Cerebellar nuclear complex (tissue), 1 donor: ENCODE measurements at regions not wholly inside any gene's neighbourhood (a gene's known extent, or its start where the extent isn't known, plus 50 kb on each side); places are given as distances from the start of the nearest gene placed in this dataset.
"Not testable (repeated sequence)": the region's sequence is repeated elsewhere in the genome, so short reads cannot be mapped to it uniquely, and the experiment has no call there.

Experiments used
- DNase-seq, 2 experiments: peaks; one replicate each; lab custom pipeline; 2025; lab: John Stamatoyannopoulos, UW

DNA sequence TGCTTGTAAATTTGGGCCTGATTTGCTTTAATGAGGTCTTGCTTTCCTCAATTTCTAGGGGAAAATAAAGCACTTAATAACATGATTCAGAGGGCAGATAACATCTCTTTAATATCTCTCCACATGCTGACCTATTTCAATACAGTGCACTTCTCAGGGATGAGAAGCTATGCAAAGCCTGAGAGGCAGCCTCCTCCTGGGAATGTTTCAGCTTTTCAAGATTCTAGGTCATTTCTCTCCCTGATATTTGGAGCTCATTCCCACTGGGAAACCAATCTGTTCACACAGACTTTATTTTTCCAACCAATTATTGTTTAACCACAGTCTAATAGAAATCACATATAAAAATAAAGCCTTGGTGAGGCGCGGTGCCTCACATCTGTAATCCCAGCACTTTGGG lies 67.0 kb upstream of the LSAMP start:
- DNase-seq, result peak in 1 of 2 experiments; percentile 4

DNA sequence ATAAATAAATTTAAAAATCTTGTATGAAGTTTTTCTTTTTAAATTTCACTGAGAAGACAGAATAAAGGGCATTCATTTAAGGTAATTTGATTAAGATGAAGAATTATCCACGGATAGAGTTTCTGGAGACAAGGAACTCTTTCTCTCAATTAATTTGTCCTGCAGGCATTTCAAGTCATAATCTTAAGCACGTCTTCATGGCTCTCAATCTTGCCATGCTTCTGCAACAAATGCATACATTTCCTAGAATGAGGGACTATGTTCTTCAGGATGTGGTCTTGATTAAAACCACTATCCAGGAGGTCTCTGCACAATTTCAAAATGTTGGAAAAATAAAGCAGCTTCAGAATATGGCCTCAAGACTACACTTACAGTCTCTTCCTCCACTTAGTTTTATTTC lies 67.6 kb upstream of the LSAMP start:
- DNase-seq, result no peak

DNA sequence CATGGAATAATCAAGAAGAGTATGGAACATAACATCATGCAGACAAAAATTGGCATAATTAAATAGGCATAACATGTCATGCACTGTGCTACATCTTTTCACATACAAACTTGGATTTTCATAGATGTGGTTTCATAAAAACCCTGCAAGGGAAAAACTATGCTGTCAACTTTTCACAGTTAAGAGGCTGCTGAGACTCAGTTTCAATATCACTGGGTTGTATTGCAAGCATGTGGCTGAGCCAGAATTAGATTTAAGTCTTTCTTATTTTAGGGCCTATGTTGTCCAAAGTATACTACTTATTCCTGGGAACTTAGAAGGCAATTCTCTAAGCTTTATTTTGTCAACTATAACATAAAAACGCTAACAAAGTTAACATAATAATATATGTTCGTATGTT lies 70.7 kb upstream of the LSAMP start:
- no peak for DNase-seq

DNA sequence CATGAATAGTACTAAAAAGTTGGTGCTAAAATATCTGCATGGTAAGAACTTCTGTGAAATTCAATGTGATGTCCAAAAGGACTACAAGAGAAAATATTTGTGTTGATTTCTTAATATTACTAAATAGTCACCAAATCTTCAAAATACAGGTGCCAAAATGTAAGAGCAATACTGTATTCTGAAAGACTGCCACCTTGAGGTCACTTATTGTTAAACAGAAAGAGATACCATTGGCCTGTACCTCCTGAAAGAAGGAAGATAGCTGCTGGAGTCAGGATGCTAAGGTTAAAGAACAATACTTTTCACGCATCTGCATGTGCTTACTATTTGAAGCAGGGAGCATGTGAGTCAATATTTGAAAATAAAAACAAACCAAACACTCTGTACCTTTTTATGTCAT lies 72.0 kb upstream of the LSAMP start:
- DNase-seq, result no peak

DNA sequence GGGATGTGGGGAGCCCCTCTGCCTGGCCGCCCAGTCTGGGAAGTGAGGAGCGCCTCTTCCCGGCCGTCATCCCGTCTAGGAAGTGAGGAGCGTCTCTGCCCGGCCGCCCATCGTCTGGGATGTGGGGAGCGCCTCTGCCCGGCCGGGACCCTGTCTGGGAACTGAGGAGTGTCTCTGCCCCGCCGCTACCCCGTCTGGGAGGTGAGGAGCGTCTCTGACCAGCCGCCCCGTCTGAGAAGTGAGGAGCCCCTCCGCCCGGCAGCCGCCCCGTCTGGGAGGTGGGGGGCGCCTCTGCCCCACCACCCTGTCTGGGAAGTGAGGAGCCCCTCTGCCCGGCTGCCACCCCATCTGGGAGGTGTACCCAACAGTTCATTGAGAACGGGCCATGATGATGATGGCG lies 73.8 kb upstream of the LSAMP start:
- not testable (repeated sequence) for DNase-seq

DNA sequence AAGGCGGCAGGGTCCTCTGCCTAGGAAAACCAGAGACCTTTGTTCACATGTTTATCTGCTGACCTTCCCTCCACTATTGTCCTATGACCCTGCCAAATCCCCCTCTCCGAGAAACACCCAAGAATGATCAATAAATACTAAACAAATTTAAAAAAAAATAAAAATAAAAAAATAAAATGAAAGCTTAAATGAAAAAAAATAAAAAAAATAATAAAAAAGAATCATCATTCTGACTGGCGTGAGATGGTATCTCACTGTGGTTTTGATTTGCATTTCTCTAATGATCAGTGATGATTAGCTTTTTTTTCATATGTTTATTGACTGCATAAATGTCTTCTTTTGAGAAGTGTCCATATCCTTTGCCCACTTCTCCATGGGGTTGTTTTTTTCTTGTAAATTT lies 74.5 kb upstream of the LSAMP start:
- DNase-seq, result not testable (repeated sequence)

DNA sequence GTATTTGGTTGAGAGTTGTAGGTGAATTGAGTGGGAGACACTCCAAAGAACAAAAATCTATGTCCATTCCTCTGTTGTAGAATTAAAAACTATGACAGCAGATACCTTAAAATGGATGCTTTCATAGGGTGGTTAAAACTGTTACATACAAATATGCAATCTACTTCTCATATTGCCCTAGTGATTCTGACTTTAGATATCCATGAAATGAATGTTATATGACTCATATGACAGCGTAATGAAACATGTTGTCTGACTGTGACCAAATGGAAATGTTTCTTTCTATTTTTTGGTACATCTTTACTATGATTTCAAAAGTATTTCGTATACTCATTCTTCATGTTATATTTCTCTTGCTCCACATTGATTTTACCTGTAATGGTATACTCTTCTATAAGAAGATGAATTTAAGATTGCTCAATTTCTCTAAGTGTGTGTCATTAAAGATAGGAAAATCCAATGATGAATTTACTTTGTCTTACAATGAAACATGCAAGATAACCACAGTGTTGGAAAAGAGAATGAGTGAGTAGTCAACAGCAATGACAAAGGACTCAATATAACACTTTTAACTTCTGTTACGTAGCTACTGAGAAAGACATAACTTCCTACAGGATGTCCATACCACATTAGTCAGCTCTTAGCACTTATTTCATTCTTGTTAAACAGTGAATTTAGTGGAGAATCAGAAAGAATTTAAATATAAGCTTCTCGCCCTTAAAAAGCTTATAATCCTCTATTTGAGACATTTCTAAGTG lies 79.3 kb upstream of the LSAMP start:
- no peak for DNase-seq

DNA sequence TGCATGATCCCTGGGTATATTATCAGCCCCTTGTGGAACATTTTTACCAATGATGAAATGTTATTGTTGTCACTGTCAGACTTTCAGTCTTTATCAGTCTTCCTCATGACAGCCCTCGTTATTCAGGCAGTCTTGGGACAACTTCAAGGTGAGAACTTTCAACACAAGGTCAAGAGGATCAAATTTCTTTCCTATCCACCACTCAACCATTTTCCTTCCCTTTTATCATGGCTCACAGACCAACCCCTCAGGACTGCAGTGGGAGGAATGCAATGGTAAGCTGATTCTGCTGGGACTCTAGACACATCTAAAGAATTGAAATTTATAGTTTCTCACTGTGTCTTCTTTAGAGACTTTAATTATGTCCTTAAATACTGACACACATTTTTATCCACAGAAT lies 107.0 kb upstream of the LSAMP start:
- DNase-seq, result no peak

DNA sequence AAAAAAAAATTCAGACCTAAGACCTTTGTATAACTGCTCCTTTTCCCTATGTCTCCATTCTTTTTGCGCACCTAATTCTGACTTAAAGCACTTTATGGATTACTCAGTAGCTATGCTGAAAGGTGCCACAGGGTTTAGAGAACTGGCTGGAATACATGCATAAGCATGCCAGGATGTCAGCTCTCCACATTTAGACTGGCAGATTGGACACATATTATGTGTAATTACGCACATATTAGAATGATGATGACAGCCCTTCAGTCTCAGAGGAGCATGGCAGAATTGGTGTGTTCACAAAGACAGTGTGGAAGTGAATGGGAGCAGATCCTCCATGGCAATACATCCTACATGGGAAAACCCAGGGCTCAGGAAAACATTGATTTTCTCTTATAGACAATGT lies 108.1 kb upstream of the LSAMP start:
- no peak for DNase-seq

DNA sequence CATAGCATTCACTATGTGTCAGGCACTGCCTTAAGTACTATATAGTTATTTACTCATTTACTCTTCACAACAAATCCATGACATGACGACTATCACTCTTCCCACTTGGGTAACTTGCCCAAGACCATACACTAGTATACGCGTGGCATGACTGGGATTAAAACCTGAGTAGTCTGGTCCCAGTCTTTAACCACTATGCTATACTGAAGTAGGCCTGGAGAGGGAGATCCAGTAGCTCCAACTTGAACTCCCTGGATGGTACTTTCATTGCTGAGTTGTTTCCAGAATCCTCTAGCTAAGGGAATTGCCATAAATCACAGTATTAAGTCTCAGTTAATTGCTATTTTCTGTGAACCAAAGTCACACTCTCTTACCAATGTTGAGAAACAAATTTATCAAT lies 116.2 kb upstream of the LSAMP start:
- no peak for DNase-seq

DNA sequence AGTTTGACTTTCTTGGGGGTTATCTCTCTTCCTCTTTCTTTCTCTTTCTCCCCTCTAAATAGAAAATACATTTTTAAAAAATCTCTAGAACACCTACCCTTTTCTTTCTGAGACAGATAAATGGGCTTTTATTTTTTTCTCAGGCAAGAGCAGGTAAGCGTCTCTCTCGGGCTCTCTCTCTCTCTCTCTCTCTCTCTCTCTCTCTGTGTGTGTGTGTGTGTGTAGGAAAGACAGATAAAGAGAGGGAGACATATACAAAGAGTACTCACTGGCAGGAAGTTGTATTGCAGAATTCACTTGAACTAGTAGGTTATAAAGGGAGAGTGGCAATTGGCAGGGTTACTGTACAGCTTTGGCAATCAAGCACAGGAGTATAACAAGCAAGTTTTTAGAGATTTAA lies 118.1 kb upstream of the LSAMP start:
- DNase-seq, result no peak

DNA sequence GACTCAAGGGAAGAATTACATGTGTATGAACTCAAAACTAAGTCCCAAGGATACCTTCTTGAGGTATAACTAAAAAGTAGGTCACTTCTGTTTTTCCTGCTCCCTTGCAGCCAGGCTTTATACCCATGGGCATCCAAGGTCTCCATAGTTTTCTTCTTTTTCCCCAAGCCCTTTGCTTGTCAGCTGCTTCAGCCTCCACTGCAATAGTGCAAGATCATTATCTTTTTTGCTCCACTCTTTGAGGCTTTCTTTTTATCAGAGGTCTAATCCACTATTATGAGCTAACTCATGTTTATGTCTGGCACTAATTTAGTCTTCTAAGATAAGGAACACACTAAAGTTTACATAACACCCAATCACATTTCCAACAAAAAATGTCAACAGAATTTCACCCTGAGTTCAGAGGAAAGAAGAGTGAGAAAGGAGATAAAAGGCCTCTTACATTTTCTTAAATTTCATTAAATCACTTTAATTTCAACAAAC lies 121.2 kb upstream of the LSAMP start:
- no peak for DNase-seq

DNA sequence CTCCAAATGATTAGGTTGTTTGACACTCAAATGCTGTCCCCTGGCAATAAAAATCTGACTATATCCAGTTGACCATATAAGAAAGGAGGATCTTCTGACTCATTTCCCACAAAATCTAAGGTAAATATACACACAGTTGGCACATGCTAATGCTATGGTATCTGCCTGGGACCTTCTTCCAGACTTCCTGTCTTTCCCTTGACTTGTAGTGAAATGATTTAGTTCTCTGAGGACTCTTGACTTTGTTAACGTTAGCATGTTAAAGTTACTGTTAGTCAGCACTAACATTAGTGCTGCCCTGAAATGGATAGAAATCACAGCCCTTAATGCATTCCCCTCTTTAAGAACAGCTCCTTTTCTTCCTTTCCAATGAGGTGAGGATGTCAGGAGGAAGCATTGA lies 124.3 kb upstream of the LSAMP start:
- DNase-seq, result no peak

DNA sequence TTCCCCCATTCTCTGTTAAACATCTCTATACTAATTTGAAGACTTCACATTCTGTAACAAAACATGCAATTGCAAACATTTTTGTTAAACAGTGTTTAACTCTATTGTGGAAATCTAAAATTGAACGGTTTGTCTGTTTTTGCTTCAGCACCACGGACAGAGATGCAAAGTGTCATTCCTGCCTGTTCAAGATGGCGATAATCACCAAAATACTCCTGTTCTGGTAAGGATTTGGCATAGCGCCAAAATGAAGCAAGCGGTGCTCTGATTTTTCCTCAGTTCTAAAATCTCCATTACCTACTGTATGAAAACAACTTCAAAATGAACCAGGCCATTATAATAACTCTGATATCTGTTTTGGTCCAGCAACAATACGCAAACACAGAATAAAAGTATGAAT lies 129.7 kb upstream of the TUSC7 start:
- no peak for DNase-seq

DNA sequence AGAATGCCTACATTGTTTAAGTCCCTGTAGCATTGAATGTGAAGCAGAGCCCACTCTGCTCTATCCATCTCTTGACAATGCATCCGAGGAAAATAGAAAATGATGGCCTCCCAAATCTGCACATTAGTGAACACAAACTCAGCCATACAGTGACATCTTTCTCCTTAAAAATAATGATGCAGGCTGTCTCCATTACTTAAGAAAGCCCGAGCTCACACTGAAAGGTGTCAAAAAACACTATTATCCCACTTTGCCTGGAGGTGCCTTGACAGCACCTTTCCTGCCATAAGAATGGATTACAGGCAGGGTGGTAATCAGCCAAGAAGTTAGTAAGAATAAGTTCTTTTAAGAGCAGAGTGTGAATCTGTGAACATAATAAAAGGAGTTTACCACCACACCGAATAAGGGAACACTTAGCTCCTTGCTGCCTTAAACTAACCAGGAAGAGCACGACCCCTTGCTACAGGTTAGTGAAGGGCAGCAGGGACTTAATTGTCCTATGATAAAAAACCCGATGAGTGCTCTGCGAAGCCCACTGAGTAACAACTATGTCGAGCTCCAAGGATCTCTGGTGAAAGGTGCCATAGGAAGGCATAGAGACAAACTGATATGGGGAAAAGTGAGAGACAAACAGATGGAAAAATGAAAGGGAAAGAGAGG lies 123.2 kb upstream of the TUSC7 start:
- DNase-seq, result no peak

DNA sequence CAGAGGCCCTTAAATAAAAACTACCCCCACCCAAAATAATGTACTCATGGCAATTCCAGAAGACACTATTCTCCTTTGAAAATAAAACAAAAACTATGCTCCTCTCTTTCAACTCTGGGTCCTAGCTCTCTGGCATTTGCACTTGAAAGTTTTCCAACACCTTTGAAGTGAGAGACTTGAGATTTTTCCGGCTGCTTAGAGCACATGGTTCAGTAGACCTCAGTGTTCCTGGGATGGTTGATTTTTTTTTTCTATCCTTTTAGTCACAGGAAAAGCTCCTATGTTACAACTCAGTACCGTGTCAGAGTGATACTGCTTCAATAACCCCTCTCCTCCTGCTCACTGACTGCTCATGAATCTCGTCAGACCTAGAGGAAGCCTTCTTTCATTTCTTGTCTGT lies 118.3 kb upstream of the TUSC7 start:
- DNase-seq, result no peak

DNA sequence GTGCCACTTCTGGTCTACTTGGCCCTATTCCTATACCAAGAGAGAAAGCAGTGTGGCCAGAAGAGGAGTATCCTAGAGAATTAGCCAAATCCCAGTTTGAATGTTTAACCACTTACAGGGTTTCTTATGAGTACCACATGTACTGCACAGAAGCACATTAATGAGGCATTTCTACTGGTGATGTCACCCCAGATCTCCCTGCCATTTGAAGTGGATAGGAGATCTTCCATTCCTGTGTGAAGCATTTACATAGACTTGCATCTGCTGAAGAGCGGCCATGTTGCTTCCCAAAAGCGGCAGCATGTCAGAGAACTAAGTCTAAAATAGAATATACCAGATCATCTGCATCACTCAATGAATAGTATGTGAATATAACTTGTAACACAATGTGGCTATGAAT lies 108.4 kb upstream of the TUSC7 start:
- no peak for DNase-seq

DNA sequence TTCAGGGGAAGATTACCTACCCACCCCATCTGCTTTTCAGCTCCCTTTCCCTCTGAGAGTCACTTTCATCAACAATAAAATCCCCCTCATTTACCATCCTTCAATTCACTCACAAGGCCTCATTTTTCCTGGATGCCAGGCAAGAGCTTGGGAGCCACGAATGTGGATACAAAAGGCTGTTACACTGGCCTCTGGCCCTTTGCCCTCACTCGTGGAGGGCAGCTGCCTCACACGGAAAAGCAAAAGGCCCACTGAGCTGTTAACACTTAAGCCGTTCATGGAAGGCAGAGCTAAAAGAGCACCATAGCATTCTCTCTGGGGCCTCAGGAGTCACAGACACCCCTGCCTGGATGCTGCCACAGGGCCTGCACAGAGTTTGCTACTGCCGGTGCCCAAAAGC lies 102.4 kb upstream of the TUSC7 start:
- no peak for DNase-seq

DNA sequence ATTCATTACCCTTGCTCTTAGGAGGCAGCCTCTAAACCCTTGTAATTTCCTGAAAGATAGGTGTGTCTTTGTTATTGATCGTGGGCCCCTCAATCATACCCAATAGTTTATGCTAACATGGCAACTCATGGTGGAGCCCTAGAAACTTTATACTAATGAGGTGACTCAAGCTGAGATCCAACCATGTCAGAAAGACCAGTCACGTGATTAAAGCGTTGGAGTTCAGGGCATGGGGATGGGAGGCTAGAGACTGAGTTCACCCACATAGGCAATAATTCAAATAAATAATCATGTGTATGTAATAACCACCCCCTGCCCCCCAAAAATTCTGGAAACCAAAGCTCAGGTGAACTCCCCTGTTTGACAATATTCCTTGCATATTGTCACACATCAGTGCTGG lies 99.5 kb upstream of the TUSC7 start:
- no peak for DNase-seq

DNA sequence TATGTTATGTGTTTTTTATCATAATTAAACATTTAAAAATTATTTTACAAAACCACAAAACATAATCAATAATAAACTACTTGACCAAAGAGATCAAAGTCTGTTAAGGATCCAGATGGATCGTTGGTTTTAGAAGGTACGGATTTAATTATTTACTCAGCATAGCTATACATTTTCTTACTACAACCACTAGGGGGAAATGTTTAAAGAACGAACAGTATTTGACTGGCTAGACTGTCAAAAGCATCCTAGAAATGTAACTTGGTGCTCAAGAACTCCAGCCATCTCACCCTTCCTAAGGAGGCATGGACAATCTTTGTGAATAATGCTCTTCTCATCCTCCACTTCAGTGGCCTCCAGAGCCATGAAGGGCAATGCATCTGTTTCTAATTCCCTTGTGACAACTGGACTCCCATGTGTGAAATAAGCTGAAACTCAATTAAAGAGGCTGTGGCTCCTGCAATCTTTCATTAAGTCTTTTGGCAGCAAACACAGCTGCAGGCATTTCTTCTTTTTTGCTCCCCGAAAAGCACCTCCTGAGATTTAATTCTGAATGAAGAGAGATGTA lies 94.7 kb upstream of the TUSC7 start:
- no peak for DNase-seq

DNA sequence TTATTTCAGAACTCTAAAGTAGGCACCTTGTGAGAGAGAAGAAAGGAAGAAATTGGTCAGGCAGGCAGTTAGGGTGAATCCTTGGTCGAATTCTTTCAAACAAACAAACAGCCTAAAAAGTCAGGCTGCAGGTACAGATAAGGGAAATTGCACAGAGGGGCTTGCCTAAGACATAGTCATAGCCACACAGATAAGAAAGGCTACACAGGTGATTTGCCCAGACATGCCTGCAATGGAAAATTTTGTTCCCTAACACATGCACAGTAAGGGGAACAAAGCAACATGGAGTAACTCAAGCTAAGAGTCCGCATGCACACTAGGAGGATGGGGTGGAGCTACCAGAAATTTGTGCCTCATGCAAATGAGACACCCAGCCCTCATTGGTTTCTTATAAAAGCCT lies 91.4 kb upstream of the TUSC7 start:
- DNase-seq, result no peak

DNA sequence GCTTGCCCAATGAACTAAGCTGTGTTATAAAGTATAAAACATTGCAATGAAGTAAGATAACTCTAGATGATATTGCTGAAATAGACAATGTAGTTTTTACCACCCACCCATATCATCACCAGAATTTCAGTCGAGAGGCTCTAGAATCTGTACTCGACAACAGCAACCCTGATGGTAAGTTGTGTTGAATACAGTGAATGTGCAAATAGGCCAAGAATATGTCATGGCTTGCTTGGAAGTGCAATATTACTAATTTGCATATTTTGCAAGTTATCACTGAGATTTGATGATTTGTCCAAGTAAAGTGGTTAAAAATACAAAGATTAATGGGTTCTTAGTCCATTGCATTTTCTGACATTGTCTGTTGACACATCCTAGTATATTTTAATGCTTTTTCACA lies 90.6 kb upstream of the TUSC7 start:
- no peak for DNase-seq

DNA sequence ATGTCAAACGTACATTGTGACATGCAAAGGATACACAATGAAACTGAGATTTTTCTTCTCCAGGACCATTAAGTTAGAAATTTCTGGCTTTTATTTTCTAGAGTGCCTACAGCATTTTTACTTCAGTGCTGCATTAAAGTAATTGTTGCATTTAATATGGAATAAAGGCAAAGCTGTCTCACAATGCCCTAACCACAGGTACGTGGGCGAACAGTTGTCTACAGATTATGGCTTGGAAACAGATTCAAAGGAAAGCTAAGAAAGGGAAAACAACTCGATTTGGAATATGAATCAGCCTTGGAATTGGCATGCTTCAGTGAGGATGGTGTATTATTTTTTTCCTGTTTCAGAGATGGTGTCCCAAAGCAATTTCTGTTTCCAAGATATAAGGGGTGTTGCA lies 79.1 kb upstream of the TUSC7 start:
- DNase-seq, result no peak

DNA sequence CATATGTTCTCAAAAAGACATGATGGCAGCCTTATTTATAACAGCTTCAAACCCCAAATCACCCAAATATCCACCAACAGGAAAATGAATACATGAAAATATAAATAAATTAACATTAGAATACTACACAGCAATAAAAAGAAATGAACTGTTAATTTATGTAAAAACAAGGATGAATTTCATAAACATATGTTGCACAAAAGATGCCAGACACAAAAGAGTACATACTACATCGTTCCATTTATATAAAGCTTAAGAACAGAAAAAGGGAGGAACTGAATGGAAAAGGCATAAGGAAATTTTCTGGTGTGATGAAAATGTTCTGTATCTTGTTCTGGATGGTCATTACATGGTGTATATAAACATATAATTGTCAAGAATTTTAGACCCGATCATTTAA lies 69.9 kb upstream of the TUSC7 start:
- DNase-seq, result no peak
